GM19023 (cell line): ENCODE measurements at regions not wholly inside any gene's neighbourhood (a gene's known extent, or its start where the extent isn't known, plus 50 kb on each side); places are given as distances from the start of the nearest gene placed in this dataset.
"Not testable (repeated sequence)": the region's sequence is repeated elsewhere in the genome, so short reads cannot be mapped to it uniquely, and the experiment has no call there.

Experiments
- ATAC-seq: cut with Tn5 transposase; IDR thresholded peaks from one replicate; pipeline ENCODE4 v1.9.1; 2021; ENCODE audit warnings: mild to moderate bottlenecking, moderate library complexity; ENCODE audit not compliant: unreplicated experiment

- ATAC-seq: no peak
Measured at GRCh38 chr7:118404211-118404610, 179.7 kb downstream of the ANKRD7 start.

- no peak for ATAC-seq
Measured at GRCh38 chr7:118418433-118418832, 193.9 kb downstream of the ANKRD7 start.

- no peak for ATAC-seq
Measured at GRCh38 chr7:118420888-118421287, 196.4 kb downstream of the ANKRD7 start.

GRCh38 chr7:118429141-118429540, 204.6 kb downstream of the ANKRD7 start:
- no peak for ATAC-seq

- ATAC-seq: no peak
Measured at GRCh38 chr7:118436663-118437062, 212.2 kb downstream of the ANKRD7 start.

GRCh38 chr7:118449030-118449429, 224.5 kb downstream of the ANKRD7 start:
- ATAC-seq: not testable (repeated sequence)

GRCh38 chr7:118449797-118450567, 225.5 kb downstream of the ANKRD7 start:
- ATAC-seq: no peak

- no peak for ATAC-seq
Measured at GRCh38 chr7:118452128-118452527, 227.6 kb downstream of the ANKRD7 start.

- ATAC-seq: no peak
Measured at GRCh38 chr7:118467381-118467780, 242.9 kb downstream of the ANKRD7 start.

GRCh38 chr7:118472581-118472980, 248.1 kb downstream of the ANKRD7 start:
- no peak for ATAC-seq

GRCh38 chr7:118473271-118473670, 248.8 kb downstream of the ANKRD7 start:
- no peak for ATAC-seq

GRCh38 chr7:118476036-118476435, 251.5 kb downstream of the ANKRD7 start:
- no peak for ATAC-seq

- ATAC-seq: no peak
Measured at GRCh38 chr7:118477036-118477435, 252.5 kb downstream of the ANKRD7 start.

GRCh38 chr7:118478236-118478635, 253.7 kb downstream of the ANKRD7 start:
- no peak for ATAC-seq

GRCh38 chr7:118478931-118479330, 254.4 kb downstream of the ANKRD7 start:
- ATAC-seq: no peak

GRCh38 chr7:118492466-118492865, 268.0 kb downstream of the ANKRD7 start:
- ATAC-seq: no peak

GRCh38 chr7:118496138-118496644, 271.7 kb downstream of the ANKRD7 start:
- no peak for ATAC-seq

- no peak for ATAC-seq
Measured at GRCh38 chr7:118502235-118502634, 277.7 kb downstream of the ANKRD7 start.

GRCh38 chr7:118511146-118511545, 286.6 kb downstream of the ANKRD7 start:
- ATAC-seq: no peak

GRCh38 chr7:118517275-118517674, 292.8 kb downstream of the ANKRD7 start:
- ATAC-seq: no peak

- no peak for ATAC-seq
Measured at GRCh38 chr7:118525020-118525419, 300.5 kb downstream of the ANKRD7 start.

- ATAC-seq: no peak
Measured at GRCh38 chr7:118531566-118531965, 307.1 kb downstream of the ANKRD7 start.

- no peak for ATAC-seq
Measured at GRCh38 chr7:118559207-118559606, 334.7 kb downstream of the ANKRD7 start.
